Gastrocnemius medialis (tissue), 4 donors: ENCODE measurements at regions not wholly inside any gene's neighbourhood (a gene's known extent, or its start where the extent isn't known, plus 50 kb on each side); places are given as distances from the start of the nearest gene placed in this dataset.

Source experiments
- POLR2A ChIP-seq, 2 donors: fragments of 450-650 bp; IDR thresholded peaks; one replicate each; pipeline ENCODE4 v1.6.1; 2017; ENCODE audit warnings: antibody characterized with exemption in 2 of 2, mild to moderate bottlenecking in 2 of 2, moderate library complexity in 2 of 2
- TF ChIP-seq, protein P1 (sequence below), 5 experiments: fragments of 450-650 bp in 3 of 5; fragments of 200-600 bp in 2 of 5; sonication (generic) in 2 of 5; IDR thresholded peaks in 4 of 5; conservative IDR thresholded peaks in 1 of 5; 1 replicate in 4 of 5; 2 replicates in 1 of 5; pipeline ENCODE4 v1.5.1; 2016 to 2019; ENCODE audit warnings: antibody characterized with exemption in 5 of 5, mild to moderate bottlenecking in 3 of 5, moderate library complexity in 3 of 5

DNA sequence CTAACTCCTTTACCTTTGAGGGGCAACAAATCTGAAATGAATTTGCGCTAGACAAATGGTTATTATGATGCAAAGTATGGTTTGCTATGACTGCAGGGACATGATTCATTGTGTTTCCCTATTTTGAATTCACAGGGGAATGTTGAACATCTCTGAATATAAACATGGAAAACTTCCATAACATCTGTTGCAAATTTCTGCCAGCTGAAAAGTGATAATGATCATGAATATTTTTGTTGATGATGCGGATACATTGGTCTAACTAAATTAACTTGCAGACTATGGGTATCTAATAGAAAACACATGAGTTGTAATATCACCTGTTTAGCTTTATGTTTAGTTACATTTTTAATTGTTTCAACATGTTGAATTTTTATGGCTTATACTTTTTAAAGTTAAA, 1325.5 kb downstream of the REEP3 start:
- TF ChIP-seq, protein P1, sequence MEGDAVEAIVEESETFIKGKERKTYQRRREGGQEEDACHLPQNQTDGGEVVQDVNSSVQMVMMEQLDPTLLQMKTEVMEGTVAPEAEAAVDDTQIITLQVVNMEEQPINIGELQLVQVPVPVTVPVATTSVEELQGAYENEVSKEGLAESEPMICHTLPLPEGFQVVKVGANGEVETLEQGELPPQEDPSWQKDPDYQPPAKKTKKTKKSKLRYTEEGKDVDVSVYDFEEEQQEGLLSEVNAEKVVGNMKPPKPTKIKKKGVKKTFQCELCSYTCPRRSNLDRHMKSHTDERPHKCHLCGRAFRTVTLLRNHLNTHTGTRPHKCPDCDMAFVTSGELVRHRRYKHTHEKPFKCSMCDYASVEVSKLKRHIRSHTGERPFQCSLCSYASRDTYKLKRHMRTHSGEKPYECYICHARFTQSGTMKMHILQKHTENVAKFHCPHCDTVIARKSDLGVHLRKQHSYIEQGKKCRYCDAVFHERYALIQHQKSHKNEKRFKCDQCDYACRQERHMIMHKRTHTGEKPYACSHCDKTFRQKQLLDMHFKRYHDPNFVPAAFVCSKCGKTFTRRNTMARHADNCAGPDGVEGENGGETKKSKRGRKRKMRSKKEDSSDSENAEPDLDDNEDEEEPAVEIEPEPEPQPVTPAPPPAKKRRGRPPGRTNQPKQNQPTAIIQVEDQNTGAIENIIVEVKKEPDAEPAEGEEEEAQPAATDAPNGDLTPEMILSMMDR (IDR thresholded peaks at IDR 0.05 in 4 of 5, conservative IDR thresholded peaks at IDR 0.05 in 1 of 5) = no peak
- TF ChIP-seq POLR2A (IDR thresholded peaks at IDR 0.05) = no peak
